ENCODE measurements at regions not wholly inside any gene's neighbourhood (a gene's known extent, or its start where the extent isn't known, plus 50 kb on each side); places are given as distances from the start of the nearest gene placed in this dataset.
A peak's percentile ranks its signal among the peaks of the same experiment; 100 is the strongest.

DNA sequence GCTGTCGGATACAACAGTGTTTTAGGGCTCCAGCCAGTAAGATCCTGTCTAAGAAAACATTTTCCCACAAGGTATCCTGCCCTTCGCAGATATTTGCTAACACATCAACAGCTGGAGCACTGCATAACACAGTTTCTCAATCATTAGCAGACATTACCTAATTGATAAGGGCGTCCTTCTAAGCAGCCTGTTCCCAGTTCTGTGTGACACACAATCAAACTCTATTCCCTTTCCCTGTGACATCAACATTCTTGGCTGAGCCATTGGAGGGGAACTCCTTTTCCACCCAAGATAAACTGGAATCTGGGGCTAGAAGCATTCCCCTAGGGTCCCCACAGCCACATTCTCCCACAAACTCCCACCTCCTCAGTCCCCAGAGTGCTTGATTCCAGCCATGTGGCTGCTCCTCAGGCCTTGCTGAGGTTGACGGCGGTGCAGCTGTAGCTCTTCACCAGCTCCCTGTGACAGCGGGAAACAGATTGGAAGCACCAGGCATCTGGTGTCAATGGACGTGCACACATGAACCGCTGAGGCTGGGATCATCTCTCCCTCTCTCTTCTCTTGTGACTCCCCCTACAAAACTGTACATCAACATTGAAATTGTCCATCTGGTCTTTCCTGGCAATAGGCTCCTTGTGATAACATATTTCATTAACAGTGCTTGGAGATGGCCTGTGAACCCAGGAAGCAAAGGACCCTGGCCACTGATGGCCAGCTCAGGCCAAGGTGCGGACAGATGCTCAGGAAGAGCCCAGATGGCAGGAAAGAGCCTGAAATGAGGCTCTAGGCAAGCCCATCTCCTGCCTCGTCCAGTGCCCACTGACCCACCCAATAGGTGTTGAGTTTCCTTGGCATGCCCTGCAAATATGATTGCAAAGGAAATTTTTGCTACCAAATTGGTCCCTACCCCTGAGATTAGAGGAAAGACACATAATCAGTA, 131.1 kb upstream of the TBX20 start:
- peak in 1 of 2 donors; percentile 3 for DNase-seq

DNA sequence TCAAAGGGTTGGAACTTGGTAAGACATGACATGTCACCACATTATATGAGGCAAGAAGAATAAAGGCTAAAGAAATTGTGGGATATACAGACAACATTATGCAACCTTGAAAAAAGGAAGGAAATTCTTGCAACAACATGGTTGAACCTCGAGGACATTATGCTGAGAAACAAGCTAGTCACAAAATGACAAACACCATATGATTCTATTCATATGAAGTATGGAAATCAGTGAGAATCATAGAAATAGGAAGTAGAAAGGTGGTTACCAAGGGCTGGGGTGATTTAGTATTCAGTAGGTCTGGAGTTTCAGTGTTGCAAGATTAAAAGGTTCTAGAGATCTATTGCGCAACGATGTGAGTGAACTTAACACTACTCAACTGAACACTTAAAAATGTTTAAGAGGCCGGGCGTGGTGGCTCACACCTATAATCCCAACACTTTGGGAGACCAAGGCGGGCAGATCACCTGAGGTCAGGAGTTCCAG, 126.9 kb upstream of the TBX20 start:
- DNase-seq, result peak; percentile 49 to 71

DNA sequence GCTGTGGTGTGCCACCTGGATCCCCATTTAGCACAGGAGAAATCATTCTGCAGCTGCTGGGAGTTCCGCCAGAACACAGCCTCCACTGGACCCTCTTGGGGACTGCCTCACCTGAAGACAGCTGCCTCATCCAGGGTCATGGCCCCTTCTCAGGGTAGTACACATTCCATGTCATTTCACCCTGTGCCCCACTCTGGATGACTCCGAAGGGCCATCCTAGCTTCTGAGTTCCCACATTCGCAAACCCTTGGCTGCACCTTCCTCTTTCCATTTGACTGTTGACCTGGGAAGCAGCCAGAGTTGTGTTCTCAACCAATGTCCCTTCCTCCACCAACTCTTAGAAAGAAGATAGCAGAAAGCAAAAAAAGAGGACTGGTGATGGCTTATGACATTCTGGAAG, 125.6 kb upstream of the TBX20 start:
- DNase-seq, result no peak

DNA sequence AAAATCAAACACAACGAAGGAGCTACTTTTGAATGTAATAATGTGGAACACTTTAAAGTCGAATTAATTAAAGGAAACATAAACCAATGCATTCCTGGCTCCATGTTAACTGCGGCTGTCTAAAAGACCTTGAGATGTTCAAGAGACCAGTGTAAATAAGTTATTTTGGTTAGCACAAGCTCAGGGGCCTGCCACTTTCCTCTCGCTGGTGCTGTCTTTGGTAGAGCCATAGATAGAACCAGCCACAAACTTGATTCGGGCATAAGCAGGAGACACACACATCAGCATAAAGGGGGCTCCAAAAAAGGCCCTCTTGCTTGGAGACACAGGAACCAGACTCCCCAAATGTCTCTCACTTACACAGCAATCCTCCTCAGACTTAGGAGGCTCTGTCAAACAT, 121.6 kb upstream of the TBX20 start:
- no peak for DNase-seq

DNA sequence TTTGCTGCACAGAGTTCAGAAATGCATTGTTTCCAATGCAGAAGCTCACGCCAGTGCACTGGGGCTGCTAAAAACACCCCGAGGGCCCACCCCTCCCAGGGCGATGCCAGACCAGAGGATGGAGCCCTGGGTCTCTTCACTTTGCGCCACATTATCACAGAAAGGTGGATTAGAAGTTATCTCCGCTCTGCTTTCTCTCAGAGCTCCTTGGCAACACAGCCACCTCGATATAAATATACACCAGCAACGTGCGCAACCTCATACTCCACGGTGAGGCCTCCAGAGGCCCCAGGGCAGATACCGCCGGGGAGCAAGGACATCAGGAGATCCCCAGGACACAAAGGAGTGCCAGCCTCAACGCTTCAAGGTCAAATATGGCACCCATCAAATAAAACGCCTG, 121.0 kb upstream of the TBX20 start:
- no peak for DNase-seq

DNA sequence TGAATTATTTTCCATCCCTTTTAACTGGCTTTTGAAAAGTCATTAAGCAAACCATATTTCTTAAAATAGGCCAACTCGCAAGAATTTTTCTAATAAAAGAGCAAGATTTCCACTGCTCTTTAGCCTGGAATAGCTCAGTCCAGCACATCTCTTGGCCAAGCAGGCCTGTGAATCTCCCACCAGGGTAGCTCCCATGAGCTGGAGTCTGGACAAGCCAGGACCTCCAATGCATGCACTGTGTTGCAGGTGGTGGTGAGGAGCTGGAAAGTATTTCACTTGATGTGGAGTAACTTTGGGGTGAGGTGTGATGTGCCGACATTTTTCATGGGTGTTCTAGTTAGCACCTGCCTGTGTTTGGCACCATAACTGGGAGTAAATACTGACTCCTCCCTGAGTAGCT, 117.3 kb upstream of the TBX20 start:
- no peak for DNase-seq

DNA sequence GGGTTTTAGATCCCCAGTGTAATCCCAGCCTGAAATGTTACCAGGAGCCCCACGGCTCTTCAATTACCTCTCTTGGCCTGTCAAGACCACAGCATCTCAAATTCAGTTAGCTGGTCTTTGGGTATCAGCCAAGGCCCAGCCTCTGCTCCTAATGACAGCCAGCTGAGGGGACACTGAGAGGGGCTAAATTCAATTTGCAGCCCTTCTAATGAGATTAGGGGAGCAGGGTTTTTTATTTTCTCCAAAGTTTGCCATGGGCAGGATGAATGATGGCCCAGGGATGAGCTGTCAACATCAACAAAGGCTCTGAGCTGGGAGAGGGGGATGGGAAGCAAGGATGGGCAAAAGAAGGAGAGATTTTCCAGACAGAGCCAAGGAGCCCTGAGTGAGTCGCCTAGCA, 116.8 kb upstream of the TBX20 start:
- DNase-seq, result no peak

DNA sequence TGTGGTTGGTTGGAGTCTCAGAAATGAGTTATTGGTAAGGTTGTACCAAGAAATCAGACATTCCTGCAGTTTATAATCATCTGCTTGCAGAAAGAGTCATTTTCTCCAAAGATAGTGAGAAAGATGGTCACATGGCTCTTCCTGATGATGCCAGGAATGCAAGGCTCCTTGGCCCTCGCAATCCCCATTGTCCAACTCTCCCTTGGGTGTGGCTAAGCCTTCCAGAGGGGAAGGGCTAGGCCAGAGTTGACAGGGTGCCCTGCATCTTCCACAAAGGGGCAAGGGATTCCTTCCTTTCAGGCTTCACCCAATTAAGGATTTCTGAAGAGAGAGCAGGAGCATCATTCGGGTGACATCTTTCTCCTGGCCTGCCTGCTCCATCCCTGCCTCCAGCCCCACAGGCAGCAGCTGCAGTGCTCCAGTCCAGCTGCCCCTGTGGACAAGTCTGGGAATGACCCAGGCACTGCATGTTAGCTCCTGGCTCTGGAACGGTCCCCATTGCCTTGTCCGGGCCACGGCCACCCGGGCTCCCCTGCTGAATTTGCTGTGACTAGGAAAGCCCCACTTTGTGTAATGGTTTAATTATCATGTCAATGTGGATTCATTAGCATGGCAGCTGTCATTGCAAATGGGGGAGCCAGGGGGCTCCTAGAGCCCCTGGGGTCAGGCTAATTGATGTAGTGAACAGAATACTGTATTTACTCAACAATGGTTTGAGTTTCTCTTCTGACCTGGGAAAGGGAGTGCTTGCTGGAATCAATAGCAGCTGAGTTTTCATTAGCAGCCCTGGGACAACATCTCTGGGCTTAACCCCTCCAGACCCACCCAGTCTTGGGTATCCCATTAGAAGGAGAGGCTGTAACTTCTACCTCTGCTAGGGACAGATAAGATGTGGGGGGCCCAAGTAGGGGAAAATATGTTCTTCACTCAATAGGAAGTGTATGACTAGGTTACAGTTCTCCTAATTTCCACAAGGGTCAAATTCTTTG, 112.6 kb upstream of the TBX20 start:
- DNase-seq, result no peak

DNA sequence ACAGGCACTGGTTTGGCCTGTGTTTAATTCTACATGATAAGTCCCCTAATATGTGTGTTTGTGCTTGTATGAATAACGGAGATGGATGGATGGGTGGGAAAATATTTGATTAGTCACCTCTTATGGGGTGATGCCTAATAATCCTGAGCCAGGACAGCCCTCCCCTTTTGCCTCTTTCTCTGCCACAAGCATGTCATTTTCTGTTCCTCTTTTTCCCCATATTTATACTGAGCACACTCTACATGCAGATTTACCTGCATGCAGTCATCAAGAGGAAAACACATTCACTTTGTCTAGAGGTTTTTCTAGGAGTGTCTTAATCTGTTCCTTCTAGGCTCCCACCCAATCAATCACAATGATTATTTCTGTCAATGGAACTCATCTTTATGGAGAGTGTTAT, 111.6 kb upstream of the TBX20 start:
- DNase-seq, result no peak

DNA sequence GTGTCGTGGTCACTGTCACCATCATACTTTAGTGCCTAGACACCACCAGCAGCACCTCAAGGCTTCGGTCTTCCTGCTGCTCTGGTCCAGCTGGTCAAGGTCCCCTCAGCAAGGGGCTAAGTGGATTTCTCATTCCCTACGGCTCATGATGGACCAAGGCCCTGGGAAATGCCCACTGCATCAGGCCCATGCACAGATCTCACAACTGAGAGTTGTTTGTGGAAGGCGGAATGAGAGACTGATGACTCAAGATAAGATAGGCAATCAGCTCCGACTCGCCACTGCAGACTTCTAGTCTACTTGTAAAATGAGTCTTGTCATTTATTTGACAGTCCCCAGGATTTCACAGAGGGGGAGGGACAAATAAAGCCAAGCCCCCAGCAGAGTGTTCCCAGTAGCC, 108.4 kb upstream of the TBX20 start:
- DNase-seq, result no peak

DNA sequence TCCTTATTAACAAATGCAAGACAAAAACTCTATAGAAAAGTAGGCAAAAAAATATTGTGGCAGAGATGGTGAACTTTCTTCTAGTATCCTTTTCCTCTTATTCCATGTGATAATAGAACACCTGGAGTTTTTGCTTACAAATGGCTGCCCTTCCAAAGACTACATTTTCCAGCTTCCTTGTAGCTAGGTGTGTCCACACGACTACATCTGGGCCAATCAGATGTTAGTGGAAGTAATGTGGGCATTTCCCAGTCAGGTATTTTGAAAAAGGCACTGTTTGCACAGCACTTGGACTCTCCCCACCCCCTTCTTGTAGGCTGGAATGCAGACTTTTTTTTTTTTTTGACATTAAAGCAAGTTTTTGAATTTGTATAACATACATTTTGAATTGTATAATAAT, 105.5 kb upstream of the TBX20 start:
- DNase-seq, result no peak

DNA sequence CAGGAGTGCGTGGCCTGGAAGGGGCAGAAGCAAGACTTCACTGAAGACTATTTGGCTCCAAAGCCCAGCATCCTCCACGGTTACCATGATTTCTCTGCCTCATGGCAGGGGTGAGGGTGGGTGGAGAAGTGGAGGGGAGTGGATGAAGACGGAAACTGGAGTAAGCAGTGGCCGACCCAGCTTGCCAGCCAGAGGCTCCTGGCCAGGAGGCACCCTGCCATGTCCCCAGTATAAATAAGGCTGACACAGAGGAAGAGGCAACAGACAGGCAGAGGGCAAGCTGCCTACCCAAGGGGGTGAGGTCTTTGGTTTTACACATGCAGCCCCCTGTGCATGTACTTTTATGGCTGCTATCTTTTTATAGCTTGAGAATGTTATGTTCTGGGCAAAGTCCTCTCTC, 102.6 kb upstream of the TBX20 start:
- DNase-seq, result no peak

DNA sequence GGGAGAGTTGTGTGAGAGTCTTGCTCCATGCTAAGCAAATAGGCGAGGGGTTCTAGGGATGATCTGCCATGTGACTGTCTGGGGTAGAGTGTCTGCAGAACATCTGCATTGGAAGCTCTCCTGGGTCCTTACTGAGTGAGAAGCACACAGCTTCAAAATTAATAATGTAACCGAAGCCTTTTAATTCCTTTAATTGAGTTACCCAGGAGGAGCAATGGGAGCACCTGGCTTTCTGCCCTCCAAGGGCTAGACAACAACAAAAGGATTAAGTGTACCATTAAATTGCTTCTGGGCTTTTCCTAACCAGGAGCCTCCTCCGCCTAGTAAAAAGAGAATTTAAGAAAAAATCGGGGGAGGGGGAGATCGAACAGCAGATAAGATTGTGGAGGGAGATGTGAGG, 102.0 kb upstream of the TBX20 start:
- no peak for DNase-seq

DNA sequence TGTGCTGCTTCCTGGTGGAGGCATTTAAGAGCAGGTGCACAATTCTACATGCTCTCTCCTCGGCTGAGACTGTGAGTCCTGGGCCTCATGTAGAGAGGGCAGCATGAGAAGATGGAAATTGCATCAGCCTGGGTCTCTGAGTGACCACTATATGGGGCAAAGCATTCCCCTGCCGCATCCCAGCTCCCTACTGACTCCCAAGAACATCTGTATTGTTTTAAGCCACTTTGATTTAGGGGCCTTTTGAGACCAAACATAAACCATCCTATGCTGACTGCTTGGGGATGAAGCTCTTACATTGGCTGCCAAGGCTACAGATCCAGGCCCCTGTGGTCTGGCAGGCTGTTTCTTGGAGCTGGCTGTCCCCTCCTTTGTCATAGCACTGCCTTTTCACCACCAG, 101.3 kb upstream of the TBX20 start:
- no peak for DNase-seq

DNA sequence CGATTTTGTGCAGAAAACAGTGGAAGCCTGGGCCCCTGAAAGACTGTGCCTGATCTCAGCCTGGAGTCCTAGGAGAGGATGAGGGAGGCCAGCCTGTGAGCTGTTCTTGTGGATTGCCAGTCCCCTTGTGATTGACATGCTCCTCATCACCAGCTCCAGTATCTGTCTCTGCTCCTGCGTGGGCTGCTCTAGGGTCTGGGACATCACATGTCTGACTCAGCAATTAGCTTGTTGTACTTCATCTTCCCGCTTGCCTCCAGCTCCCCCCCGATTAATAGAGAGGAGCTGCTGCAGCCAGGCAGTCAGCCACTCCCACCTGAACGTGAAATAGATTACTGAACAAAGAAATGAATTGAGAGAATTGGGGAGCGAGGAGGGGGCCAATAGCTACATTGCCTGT, 99.6 kb upstream of the TBX20 start:
- no peak for DNase-seq

DNA sequence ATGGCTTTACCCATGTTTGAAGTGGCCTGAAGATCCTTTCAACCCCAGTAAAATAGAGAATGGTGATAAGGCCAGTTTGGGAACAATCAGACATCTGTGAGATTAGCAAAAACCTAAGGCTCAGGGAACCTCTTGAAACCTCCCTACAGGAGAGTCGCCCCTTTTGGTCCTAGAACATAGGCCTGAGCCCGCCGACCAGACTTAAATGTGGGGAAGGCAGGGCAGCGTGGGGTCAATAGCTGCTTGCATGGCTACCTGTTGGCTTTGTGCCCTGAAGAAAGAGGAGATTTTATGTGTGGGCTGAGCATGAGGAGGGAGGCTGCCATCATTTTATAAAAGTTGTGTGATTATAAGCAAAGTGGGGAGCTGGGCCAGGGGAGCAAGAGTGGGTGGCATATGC, 97.6 kb upstream of the TBX20 start:
- no peak for DNase-seq

DNA sequence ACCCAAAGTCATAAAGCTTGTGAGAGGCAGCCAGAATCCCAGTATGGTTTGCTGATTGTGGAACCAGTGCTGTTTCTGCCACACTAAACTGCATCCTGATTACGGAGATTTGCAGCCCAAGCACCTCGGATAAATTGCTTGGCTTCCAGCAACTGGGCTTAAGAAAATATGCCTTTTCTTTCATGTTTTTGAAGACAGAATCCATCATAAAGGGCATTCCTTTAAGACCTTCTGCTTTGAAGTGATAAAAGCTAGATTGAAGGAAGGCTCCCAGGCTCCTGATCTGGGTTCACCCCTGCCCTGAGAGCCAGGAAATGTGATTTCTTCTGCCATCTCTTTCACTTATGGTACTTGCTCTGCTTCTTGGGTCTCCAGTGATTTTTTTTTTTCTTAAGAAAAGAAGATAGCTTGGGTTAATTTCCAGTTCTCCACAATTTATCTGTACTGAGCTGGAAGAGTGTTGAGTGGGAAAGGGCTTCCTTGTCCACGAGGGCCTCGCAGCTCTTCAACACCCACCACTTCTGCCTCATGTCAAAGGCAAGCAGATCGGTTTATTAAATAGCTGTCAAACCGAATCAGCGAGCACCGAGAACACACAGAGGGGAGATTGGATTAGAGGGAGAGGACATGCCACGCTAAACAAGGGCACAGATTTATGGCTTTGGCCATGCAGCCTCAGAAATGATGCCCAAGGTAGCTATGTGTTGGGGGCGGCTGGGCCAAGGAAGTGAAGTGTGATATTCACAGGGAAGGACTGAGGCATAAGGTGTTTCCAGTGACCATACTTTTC, 94.9 kb upstream of the TBX20 start:
- no peak for DNase-seq

DNA sequence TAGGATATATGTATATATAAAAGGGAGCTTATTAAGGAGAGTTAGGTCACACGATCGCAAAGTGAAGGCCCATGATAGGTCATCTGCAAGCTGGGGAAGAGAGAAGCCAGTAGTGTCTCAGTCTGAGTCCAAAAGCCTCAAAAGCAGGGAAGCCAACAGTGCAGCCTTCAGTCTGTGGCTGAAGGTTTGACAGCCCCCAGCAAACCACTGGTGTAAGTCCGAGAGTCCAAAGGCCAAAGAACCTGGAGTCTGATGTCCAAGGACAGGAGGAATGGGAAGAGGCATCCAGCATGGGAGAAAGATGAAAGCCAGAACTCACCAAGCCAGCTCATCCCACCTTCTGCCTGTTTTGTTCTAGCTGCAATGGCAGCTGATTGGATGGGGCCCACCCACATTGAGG, 88.9 kb upstream of the TBX20 start:
- no peak for DNase-seq

DNA sequence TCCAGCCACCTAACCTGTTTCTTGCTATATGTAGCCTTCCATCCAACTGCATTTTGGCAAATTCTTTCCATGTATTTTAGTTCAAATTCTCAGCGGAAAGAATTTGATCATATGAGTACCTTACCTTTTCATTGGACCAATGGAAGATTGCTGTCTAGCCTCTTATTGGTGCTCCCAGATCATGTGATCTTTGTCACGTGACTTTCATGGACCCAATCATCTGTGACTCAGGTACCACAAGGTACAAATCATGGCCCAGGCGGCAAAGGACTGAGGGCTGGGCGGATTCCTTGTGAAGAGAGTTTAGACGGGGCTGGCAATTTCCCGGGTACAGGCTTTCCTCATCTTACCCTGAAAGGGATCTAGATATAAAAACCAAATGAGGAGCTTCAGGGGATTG, 85.9 kb upstream of the TBX20 start:
- no peak for DNase-seq

DNA sequence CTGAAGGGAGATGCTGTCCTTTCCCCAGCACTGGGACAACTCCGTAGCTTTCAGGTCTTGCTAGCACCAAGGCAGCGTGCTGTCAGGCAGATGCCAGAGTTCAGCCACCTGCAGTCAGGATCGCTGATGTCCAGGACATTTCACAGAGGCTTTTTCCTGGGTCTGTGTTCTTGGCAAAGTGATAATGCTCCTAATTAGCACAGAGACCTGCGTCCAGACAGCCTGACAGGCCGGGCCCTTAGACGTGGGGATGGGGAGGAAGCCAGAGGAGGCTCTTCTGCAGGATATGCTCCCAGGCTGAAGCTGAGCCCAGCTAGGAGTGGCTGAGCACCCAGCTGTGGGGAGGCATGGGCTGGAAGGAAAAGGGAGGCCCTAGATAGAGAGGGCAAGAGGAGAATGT, 82.5 kb upstream of the TBX20 start:
- DNase-seq, result no peak

DNA sequence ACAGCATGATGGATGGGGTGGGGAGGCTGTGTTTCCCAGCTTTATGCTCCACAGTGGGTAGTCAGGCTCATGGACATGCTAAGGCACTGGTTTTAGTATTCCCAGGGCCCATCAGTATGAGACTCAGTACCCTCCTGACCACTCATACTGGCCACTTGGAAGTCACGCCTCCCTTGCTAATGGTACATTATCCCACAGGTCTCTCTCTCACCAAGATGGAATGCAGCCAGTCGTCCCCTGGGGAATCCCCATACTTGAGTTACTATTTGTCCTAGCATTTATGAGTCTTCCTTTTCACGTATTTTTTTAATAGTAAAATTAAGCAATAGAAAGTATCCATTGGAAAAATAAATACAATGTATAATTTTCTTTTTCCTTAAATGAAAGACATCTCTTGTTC, 80.6 kb upstream of the TBX20 start:
- DNase-seq, result no peak

DNA sequence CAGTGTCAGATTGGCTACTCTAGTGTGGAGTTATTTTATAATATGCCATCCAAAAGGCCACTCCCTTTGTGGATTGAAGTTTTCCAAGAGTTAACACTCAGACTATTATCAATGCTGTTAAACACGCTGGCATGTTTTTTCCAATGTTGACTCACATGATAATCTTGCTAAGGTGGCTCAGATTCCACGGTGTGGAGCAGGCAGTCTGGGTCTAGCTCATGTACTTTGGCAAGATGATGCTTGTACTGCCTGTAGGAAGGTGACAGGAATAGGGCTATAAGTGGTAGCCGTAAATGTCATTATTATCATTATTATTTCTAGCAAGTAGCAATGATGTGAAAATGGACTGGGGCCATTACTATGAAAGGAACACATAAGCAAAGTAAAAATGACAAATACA, 79.4 kb upstream of the TBX20 start:
- DNase-seq, result no peak

All from inflammatory macrophage treated with lipopolysaccharide for 1 hour (primary cell).